Endodermal cell (in vitro differentiated cells): ENCODE measurements at regions not wholly inside any gene's neighbourhood (a gene's known extent, or its start where the extent isn't known, plus 50 kb on each side); places are given as distances from the start of the nearest gene placed in this dataset.

Experiments
- DNase-seq: peaks from one replicate; pipeline ENCODE4 v3.0.0-alpha.2; 2017
- H3K27ac ChIP-seq: 2 replicates; pipeline ENCODE4 v1.5.1; 2013; ENCODE audit warnings: mild to moderate bottlenecking, low read depth, low read length, moderate library complexity
- H3K27me3 ChIP-seq: 2 replicates; pipeline ENCODE4 v1.6.1; 2013; ENCODE audit warnings: mild to moderate bottlenecking, low read length, moderate library complexity; ENCODE audit not compliant: insufficient read depth, control insufficient read depth, poor library complexity, severe bottlenecking
- H3K36me3 ChIP-seq: 2 replicates; pipeline ENCODE4 v1.7.0; 2013; ENCODE audit warnings: mild to moderate bottlenecking, low read length, moderate library complexity; ENCODE audit not compliant: control insufficient read depth, insufficient read depth
- H3K4me1 ChIP-seq: one replicate; pipeline ENCODE4 v1.7.0; 2013; ENCODE audit warnings: low read length; ENCODE audit not compliant: control insufficient read depth, insufficient read depth
- H3K4me3 ChIP-seq: 2 replicates; pipeline ENCODE4 v1.5.1; 2013; ENCODE audit warnings: mild to moderate bottlenecking, low read length, moderate library complexity
- H3K9ac ChIP-seq: 2 replicates; pipeline ENCODE4 v1.6.1; 2013; ENCODE audit warnings: mild to moderate bottlenecking, low read length, moderate library complexity; ENCODE audit not compliant: poor library complexity, severe bottlenecking; ENCODE audit errors: extremely low read depth
- H3K9me3 ChIP-seq: 2 replicates; pipeline ENCODE4 v1.6.1; 2013; ENCODE audit warnings: mild to moderate bottlenecking, low read length, moderate library complexity; ENCODE audit not compliant: control insufficient read depth
- H3K27ac Mint-ChIP-seq: 2 replicates; pipeline ENCODE4 v1.8.0; 2020; ENCODE audit warnings: mixed read lengths
- H3K27me3 Mint-ChIP-seq: 2 replicates; pipeline ENCODE4 v1.8.0; 2021; ENCODE audit warnings: mild to moderate bottlenecking, mixed read lengths; ENCODE audit not compliant: insufficient read depth
- H3K36me3 Mint-ChIP-seq: 2 replicates; pipeline ENCODE4 v1.8.0; 2020; ENCODE audit warnings: low read depth, mixed read lengths
- H3K4me1 Mint-ChIP-seq: 2 replicates; pipeline ENCODE4 v1.8.0; 2020; ENCODE audit warnings: mixed read lengths
- H3K4me3 Mint-ChIP-seq: 2 replicates; pipeline ENCODE4 v1.8.0; 2020; ENCODE audit warnings: mild to moderate bottlenecking, moderate library complexity, mixed read lengths
- H3K9me3 Mint-ChIP-seq: 2 replicates; pipeline ENCODE4 v1.8.0; 2020; ENCODE audit warnings: mild to moderate bottlenecking, mixed read lengths
- WGBS, 2 experiments: methylation state at CpG; one replicate each; pipeline versions ENCODE4 v1.1.5 to v1.1.7; 2013; ENCODE audit warnings: missing lambda C conversion rate in 2 of 2, mixed read lengths in 1 of 2; ENCODE audit not compliant: insufficient coverage in 1 of 2, insufficient read length in 1 of 2; 5-methylcytosine and 5-hydroxymethylcytosine counted together
- TF ChIP-seq, protein P1 (sequence below): fragments of 200-600 bp; sonication (generic); conservative IDR thresholded peaks from 2 replicates; pipeline ENCODE4 v1.5.0; 2021; ENCODE audit warnings: antibody characterized with exemption, mild to moderate bottlenecking

DNA sequence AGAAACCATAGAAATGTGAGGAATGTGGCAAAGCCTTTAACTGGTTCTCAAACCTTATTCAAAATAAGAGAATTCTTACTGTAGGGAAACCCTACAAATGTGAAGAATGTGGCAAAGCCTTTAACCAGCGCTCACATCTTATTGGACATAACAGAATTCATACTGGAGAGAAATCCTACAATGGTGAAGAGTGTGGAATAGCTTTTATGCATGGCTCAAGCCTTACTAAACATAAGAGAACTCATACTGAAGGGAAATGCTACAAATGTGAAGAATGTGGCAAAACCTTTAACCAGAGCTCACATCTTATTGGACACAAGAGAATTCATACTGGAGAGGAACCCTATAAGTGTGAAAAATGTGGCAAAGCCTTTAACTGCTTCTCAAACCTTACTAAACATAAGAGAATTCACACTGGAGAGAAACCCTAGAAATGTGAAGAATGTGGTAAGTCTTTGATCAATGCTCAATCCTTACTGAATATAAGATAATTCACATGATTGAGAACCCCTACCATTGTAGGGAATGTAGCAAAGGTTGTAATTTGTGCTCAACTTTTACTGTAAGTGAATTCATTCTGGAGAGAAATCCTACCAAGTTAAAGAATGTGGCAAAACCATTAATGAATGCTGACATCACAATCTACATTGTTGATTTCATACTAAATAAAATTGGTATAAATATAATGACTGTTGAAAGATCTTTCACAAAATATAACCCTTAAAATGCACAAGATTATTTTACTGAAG lies 142.5 kb upstream of the ZNF479 start:
- H3K36me3 ChIP-seq, result no peaks in the 10 kb centered on the region
- Mint-ChIP-seq H3K36me3 (no peaks in the 10 kb centered on the region), H3K27me3 (no peaks in the 10 kb centered on the region), H3K27ac (no peak overlapping the region), H3K4me3 (no peak overlapping the region), H3K9me3 (peaks cover 87% of the 10 kb centered on the region), H3K4me1 (no peaks in the 10 kb centered on the region)
- no peaks in the 10 kb centered on the region for H3K4me1 ChIP-seq
- no peak overlapping the region for H3K27ac ChIP-seq
- 33% methylated on average over 1 of the region's 1 CpG; no CpG with 5 or more reads in 1 of the 2 experiments for WGBS, 2 experiments
- H3K4me3 ChIP-seq, result peak overlapping the region; percentile 35
- TF ChIP-seq, protein P1, sequence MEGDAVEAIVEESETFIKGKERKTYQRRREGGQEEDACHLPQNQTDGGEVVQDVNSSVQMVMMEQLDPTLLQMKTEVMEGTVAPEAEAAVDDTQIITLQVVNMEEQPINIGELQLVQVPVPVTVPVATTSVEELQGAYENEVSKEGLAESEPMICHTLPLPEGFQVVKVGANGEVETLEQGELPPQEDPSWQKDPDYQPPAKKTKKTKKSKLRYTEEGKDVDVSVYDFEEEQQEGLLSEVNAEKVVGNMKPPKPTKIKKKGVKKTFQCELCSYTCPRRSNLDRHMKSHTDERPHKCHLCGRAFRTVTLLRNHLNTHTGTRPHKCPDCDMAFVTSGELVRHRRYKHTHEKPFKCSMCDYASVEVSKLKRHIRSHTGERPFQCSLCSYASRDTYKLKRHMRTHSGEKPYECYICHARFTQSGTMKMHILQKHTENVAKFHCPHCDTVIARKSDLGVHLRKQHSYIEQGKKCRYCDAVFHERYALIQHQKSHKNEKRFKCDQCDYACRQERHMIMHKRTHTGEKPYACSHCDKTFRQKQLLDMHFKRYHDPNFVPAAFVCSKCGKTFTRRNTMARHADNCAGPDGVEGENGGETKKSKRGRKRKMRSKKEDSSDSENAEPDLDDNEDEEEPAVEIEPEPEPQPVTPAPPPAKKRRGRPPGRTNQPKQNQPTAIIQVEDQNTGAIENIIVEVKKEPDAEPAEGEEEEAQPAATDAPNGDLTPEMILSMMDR, result no peak
- no peak for DNase-seq
- H3K9ac ChIP-seq, result no peak overlapping the region
- peaks cover 91% of the 10 kb centered on the region for H3K9me3 ChIP-seq
- no peaks in the 10 kb centered on the region for H3K27me3 ChIP-seq

GRCh38 chr7:57300747-57301146 lies 149.2 kb upstream of the ZNF716 start:
- no peak for DNase-seq
- Histone ChIP-seq H3K4me1 (no peaks in the 10 kb centered on the region), H3K27me3 (no peaks in the 10 kb centered on the region), H3K36me3 (no peaks in the 10 kb centered on the region), H3K27ac (no peak overlapping the region), H3K9ac (no peak overlapping the region), H3K9me3 (peaks cover 68% of the 10 kb centered on the region), H3K4me3 (no peak overlapping the region)
- no peak overlapping the region for H3K4me3 Mint-ChIP-seq
- H3K27ac Mint-ChIP-seq, result no peak overlapping the region
- WGBS, 2 experiments, result 89% methylated on average over 4 of the region's 4 CpGs; no CpG with 5 or more reads in 1 of the 2 experiments
- peaks cover 90% of the 10 kb centered on the region for H3K9me3 Mint-ChIP-seq
- H3K27me3 Mint-ChIP-seq, result no peaks in the 10 kb centered on the region
- no peaks in the 10 kb centered on the region for H3K4me1 Mint-ChIP-seq
- TF ChIP-seq, protein P1, result no peak
- H3K36me3 Mint-ChIP-seq, result no peaks in the 10 kb centered on the region

DNA sequence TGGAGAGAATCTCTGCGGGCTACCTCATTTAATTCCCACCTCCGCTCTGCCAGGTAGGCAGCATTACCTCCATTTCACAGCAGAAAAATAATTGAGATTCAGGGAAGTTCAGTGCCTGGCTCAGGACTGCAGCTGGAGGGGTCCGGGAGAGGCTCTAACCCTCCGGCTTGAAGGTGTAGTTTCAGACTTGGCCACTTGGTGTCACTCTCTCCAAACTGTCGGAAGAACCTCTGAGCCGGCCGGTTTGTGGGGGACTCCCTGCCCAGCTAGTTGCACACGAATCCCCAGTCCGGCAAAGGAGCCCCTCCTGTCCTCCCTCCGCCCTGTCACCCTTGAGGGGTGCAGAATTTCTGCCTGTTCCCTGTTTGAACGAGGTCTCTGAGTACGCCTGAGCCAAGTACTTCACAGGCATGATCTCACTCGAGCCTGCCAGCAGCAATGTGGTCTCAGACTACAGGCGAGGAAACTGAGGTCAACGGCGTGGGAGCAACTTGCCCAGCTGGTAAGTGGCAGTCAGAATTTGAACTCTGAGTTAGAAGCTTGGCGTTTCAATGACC lies 144.7 kb upstream of the ZNF716 start:
- H3K9ac ChIP-seq, result no peak overlapping the region
- H3K36me3 Mint-ChIP-seq, result no peaks in the 10 kb centered on the region
- 72 to 75% methylated on average over 15 to 17 of the region's 17 CpGs for WGBS, 2 experiments

More for the DNA sequence above, 144.7 kb upstream of the ZNF716 start:
- H3K27ac Mint-ChIP-seq, result no peak overlapping the region
- H3K4me3 Mint-ChIP-seq, result no peak overlapping the region
- no peak overlapping the region for H3K4me3 ChIP-seq
- peaks cover 69% of the 10 kb centered on the region for H3K9me3 ChIP-seq
- no peaks in the 10 kb centered on the region for H3K4me1 Mint-ChIP-seq
- H3K9me3 Mint-ChIP-seq, result peaks cover 85% of the 10 kb centered on the region
- no peaks in the 10 kb centered on the region for H3K4me1 ChIP-seq
- TF ChIP-seq, protein P1, result peak; percentile 51
- no peaks in the 10 kb centered on the region for H3K36me3 ChIP-seq
- no peaks in the 10 kb centered on the region for H3K27me3 ChIP-seq
- DNase-seq, result peak; percentile 48
- H3K27ac ChIP-seq, result no peak overlapping the region
- no peaks in the 10 kb centered on the region for H3K27me3 Mint-ChIP-seq
